HPDE6-E6E7 (cell line): ENCODE measurements at regions not wholly inside any gene's neighbourhood (a gene's known extent, or its start where the extent isn't known, plus 50 kb on each side); places are given as distances from the start of the nearest gene placed in this dataset.
"Not testable (repeated sequence)": the region's sequence is repeated elsewhere in the genome, so short reads cannot be mapped to it uniquely, and the experiment has no call there.

ENCODE experiments used
- DNase-seq: peaks from one replicate; pipeline ENCODE4 v3.0.0; 2011; ENCODE audit warnings: missing footprints; ENCODE audit errors: extremely low spot score

- no peak for DNase-seq
Measured at GRCh38 chr10:118965096-118965495, 64.4 kb upstream of the NANOS1 start.

- DNase-seq: no peak
Measured at GRCh38 chr10:118965645-118966044, 63.9 kb upstream of the NANOS1 start.

DNA sequence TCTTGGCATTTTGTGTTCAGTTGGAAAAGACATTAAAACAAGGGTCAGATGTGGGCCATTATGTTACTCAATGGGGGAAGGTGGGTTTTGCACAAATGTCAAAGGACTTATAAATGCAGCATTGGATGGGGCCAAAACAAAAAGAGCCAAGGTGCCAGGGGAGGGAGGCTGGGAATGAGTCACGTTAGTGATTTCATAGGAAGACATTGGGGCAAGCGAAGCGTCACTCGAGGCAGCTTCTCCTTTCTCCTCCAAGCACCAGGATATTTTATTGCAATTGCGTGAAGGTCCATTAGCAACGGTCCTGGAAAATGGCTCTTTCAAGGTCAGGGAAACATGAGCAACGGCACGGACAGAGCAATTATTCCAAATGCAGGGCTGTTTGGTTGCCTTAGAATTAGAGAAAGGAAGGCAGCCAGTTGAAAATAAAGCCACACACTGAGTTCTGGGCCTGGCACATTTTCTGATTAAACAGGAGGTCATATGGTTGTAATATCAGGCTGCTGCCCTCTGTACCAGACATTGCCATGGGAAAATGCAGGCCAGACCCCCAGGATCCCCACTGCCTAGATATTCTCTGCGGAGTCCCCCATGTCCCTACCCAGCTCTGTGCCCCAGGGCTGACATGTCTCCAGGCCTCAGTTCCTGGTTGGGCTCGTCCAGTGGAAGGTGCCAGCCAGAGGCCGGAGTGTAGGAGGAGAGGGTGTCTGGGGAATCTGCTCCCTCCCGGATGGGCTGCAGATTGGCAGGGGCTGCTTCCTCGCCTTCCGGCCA, 63.3 kb upstream of the NANOS1 start:
- no peak for DNase-seq

GRCh38 chr10:118966850-118967125, 62.7 kb upstream of the NANOS1 start:
- no peak for DNase-seq

GRCh38 chr10:118967160-118967559, 62.4 kb upstream of the NANOS1 start:
- no peak for DNase-seq

DNA sequence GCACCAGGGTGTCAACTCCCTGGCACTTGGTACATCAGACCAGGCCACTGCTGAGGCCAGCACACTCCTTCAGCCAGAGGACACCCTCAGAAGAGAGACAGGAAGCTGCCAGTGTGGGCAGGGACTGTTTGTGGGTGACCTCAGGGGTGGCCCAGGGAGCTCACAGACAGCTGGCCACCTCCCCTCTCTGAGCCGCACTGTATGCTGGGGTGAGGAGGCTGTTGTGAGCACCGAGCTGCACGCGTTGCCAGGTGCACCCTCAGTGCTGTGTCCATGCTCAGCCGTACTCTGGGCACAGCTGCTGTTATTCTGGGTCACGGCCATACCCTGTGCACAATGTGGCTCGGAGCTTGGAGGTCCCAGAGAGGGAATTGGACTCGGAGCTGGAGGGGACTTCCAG, 61.5 kb upstream of the NANOS1 start:
- no peak for DNase-seq

DNA sequence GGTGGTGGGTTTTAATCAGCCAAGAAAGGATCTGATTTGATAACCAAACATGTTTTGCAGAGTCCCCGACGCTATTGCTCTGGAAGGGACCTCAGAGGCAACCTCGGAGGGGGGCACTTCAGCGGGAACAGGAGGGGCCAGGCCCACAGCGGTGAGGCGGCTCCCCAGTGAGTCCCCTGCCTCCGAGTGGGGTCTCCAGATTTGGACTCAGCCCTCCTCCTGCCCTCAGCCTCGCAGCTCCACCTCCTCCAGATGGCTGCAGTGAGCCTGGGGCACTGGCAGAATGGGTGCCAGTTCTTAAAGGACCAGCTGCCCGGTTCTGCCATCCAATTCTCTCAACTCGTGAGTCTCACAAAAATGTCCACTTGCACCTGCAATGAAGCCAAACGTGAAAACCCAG, 61.0 kb upstream of the NANOS1 start:
- no peak for DNase-seq

DNA sequence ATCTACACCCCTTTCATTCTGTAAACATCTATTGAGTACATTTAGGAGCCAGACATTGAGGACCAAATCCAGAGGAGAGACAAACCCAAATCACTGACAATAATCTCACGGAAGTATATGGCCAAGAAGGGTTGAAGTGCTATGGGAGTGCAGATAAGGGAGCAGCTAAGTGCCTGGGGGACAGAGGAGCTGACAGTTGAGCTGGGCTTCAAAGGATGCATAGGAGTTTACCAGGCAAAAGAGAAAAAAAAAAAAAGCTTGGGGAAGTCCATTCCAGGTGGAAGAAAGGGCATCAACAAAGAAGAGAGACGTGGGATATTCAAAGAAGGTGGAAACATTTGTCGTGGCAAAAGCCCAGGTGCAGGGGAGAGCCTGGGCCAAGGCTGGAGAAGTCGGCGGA, 60.5 kb upstream of the NANOS1 start:
- DNase-seq: no peak

- no peak for DNase-seq
Measured at GRCh38 chr10:118970770-118971169, 58.7 kb upstream of the NANOS1 start.

- no peak for DNase-seq
Measured at GRCh38 chr10:118971187-118971586, 58.3 kb upstream of the NANOS1 start.

DNA sequence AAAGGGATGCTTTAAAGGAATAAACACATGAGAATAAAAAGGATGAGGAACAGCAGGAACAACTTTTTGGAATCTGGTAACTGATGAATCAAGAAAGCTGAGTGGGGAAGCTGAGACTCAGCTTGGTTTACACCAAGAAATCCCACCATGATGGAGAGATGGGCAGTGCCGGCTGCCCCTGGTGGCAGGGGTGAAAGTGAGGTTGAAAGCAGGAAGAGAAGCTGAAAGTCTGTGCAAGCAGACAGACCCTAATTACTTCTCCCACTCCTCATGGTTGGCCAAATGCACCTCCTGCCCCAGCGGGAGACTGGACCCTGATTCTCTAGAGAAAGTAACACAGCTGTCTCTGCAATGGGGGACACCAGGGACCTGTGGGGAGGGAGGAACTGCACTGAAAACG, 57.6 kb upstream of the NANOS1 start:
- DNase-seq: no peak

DNA sequence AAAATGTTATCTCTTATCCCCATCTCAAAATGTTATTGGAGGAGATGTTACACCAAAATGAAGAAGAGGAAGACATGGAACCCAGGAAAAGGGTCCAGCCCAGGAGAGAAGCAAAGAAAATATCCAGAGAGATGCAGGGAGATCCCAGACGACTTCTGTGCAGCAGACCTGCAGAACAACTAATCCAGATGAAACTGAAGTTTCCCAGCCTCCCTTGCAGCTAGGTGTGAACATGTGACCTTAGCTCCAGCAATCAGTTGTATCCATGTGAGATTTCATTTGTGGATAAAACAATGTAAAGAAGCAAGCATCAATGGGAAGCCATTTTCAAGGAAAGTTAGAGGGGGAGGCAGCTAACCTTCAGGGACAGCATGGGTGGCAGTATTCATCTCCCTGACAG, 55.8 kb upstream of the NANOS1 start:
- DNase-seq: no peak

DNA sequence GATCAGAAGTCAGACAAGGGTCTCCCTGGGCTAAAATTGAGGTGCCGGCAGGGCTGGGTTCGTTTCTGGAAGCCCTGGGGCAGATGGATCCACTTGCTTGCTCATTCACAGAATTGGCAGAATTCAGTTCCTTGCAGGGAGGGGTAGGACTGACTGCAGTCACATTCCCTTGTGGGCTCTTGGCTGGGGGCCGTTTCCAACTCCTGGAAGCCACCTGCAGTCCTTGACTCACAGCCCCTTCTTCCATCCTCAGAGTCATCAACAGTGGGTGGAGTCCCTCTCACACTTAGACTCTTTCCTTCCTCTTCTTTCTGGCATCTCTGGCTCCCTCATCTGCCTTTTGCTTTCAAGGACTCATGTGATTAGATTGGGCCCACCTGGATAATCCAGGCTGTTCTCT, 54.6 kb upstream of the NANOS1 start:
- DNase-seq: no peak

DNA sequence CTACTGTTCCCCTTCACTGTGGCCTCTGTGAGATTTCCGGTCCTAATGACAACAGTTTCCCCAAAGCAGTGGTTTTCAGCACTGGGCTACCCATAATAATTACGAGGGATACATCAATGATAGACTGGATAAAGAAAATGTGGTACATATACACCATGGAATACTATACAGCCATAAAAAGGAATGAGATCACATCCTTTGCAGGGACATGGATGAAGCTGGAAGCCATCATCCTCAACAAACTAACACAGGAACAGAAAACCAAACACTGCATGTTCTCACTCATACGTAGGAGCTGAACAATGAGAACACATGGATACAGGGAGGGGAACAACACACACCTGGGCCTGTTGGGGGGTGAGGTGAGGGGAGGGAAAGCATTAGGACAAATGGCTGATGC, 53.3 kb upstream of the NANOS1 start:
- not testable (repeated sequence) for DNase-seq

GRCh38 chr10:118977022-118977599, 52.4 kb upstream of the NANOS1 start:
- no peak for DNase-seq

- no peak for DNase-seq
Measured at GRCh38 chr10:118977835-118978234, 51.7 kb upstream of the NANOS1 start.

GRCh38 chr10:118978316-118978997, 51.1 kb upstream of the NANOS1 start:
- no peak for DNase-seq

GRCh38 chr10:118978998-118979350, 50.5 kb upstream of the NANOS1 start:
- DNase-seq: no peak

GRCh38 chr10:118979661-118980060, 49.9 kb upstream of the NANOS1 start:
- no peak for DNase-seq
